ENCODE measurements at regions not wholly inside any gene's neighbourhood (a gene's known extent, or its start where the extent isn't known, plus 50 kb on each side); places are given as distances from the start of the nearest gene placed in this dataset.

DNA sequence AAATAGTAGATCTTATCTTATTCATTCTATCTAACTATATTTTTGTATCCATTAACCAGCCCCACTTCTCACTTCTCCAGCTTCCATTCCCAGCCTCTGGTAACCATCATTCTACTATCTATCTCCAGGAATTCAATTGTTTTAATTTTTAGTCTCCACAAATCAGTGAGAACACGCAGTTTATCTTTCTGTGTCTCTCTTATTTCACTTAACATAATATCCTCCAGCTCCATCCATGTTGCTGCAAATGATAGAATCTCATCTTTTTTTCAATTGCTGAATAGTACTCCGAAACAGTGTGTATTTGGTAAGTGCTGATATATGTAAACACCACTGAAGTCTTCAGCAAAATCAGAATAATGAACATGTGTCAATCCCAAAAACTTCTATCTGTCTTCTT is 587.2 kb upstream of the ATP2B1 start:
- TF ChIP-seq, protein P1, sequence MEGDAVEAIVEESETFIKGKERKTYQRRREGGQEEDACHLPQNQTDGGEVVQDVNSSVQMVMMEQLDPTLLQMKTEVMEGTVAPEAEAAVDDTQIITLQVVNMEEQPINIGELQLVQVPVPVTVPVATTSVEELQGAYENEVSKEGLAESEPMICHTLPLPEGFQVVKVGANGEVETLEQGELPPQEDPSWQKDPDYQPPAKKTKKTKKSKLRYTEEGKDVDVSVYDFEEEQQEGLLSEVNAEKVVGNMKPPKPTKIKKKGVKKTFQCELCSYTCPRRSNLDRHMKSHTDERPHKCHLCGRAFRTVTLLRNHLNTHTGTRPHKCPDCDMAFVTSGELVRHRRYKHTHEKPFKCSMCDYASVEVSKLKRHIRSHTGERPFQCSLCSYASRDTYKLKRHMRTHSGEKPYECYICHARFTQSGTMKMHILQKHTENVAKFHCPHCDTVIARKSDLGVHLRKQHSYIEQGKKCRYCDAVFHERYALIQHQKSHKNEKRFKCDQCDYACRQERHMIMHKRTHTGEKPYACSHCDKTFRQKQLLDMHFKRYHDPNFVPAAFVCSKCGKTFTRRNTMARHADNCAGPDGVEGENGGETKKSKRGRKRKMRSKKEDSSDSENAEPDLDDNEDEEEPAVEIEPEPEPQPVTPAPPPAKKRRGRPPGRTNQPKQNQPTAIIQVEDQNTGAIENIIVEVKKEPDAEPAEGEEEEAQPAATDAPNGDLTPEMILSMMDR (IDR thresholded peaks at IDR 0.05) = no peak
- TF ChIP-seq POLR2A (IDR thresholded peaks at IDR 0.05) = no peak

Data from heart left ventricle (tissue), 13 donors.